Right kidney (tissue), 1 donor: ENCODE measurements at regions not wholly inside any gene's neighbourhood (a gene's known extent, or its start where the extent isn't known, plus 50 kb on each side); places are given as distances from the start of the nearest gene placed in this dataset.

Experiments used
- DNase-seq: peaks from one replicate; pipeline ENCODE4 v3.0.0-alpha.2; 2016

- DNase-seq: no peak
These were observed 267.7 kb upstream of the C1orf87 start for GRCh38 chr1:60341274-60341673.

DNA sequence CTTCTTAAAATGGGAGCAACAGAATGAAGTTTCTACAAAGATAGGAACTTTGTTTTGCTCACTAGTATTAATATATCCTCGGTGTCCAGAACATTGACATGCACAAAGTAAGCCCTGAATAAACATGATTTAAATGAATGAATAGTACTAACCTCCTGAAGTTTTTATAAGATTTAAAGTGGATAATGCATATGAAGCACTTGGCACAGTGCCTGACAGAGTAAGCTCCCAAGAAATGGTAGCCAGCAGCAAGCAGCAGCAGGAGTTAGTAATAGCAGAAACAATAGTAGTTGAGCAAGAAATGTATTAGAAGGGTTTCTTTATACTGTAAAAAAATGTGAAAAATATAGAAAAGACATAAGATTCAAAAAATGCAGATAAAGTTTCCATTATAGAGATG, 258.1 kb upstream of the C1orf87 start:
- DNase-seq: no peak

GRCh38 chr1:60329651-60330050, 256.1 kb upstream of the C1orf87 start:
- DNase-seq: no peak

DNA sequence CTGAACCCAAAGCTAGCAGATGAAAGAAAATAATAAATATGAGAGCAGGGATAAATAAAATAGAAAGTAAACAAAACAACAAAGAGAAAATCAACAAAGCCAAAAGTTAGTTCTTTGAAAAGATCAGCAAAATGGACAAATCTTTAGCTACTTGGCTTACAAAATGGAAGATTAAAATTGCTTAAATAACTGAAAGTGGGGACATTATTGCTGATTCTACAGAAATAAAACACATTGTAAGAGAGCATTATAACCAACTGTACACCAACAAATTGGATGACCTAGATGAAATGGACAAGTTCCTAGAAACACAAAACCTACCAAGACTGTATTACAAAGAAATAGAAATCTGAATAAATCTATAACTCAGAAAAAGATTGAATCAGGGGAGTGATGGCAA, 238.3 kb upstream of the C1orf87 start:
- DNase-seq: no peak

GRCh38 chr1:60299581-60299980, 226.0 kb upstream of the C1orf87 start:
- no peak for DNase-seq

GRCh38 chr1:60298290-60298689, 224.7 kb upstream of the C1orf87 start:
- no peak for DNase-seq

DNA sequence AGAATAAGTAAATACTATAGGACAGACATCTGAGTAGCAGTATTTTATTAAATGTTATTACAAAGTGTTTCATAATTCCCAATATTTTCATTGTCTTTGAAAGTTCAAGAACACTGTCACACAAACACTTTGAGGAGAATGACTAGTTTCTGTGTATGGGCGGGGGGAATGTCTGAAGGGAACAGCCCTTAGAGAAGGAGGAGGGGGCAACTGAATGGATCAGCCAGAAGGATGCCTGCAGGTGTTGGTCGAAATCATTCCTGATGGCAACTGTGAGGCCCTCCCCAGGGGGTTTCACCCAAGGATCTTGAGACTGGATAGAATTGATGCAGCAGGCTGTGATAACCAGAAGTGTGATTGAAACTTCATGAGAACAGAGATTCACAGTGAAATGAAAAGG, 223.2 kb upstream of the C1orf87 start:
- DNase-seq: no peak

- DNase-seq: no peak
These were observed 218.6 kb upstream of the C1orf87 start for GRCh38 chr1:60292140-60292539.

- no peak for DNase-seq
These were observed 216.8 kb upstream of the C1orf87 start for GRCh38 chr1:60290393-60290792.

GRCh38 chr1:60287536-60287935, 214.0 kb upstream of the C1orf87 start:
- DNase-seq: no peak

DNA sequence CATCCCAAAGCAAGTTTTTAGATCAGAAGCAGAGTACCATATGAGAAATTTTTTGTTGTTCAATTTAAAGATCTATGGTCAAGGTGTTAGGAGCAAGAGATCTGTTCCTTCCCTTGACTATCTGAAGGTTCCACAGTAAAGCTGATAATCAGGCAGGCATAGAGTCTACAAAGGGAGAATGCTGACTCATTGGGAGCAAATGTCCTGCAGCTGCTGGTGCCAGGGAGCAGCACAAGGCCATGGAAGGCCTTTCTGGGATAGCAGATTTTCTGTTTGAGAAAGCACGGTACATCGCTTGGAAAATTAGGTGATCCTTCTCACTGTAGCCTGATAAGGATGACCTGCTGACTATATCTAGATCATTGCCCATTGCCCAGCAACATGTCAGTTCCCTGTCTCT, 210.1 kb upstream of the C1orf87 start:
- DNase-seq: no peak

DNA sequence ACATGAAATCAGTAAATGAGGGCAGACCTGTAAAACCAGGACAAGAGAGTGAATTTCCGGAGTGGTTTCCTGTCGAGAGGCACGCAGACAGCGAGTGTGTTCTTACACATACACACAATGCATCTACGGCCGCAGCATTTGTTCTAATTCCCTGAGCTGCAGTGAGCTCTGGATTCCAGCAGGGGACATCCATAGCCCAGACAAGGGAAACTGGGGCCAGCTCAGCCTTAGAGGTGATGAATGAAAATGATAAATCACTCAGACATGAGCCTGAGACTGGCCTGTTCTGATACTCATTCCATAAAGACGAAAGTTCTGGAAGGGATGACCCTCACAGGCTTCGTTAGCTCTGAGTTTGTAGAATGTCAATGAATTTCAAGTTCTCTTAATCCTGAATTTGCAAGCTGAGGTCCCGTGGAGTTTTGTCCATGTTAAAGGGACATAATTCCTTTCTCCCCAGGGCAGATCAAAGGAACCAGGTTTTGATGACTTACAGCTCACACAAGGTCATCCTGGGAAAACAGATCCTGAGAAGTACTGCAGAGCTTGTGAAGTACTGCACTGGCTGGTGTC, 207.9 kb upstream of the C1orf87 start:
- DNase-seq: peak; percentile 51

GRCh38 chr1:60280819-60281218, 207.2 kb upstream of the C1orf87 start:
- DNase-seq: no peak

DNA sequence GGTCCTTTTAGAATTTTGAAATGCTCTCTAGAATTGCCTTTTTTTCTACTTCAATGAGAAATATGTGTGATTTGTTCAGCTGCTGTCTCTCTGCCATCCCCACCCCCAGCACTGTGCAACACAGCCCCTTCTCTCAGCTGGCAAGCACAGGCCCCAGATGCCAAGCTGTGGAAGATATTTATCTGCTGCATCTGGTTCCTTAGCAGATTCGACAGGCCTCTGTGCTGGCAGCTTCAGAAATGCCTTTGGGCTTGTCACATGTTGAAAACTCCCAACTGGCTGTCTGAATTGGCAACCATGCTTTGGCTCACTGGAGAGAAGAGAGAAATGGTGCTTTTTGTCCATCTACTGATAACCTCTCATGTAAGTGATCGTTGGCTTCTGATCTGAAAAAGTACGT, 206.7 kb upstream of the C1orf87 start:
- no peak for DNase-seq

GRCh38 chr1:60279798-60280197, 206.2 kb upstream of the C1orf87 start:
- no peak for DNase-seq

DNA sequence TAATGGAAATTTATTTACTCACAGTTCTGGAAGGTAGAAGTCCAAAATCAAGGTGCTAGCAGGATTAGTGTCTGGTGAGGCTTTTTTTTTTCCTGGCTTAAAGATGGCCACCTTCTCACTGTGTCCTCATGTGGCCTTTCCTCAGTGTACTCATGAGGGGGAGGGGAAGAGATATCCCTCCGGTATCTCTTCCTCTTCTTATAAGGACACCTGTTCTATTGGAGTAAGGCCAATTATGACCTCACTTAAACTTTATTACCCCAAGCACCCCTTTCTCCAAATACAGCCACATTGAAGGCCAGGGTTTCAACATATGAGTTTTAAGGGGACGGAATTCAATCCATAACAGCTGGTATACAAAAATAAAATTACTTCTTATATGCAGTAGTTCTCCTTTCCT, 203.7 kb upstream of the C1orf87 start:
- DNase-seq: no peak

- DNase-seq: no peak
These were observed 201.1 kb upstream of the C1orf87 start for GRCh38 chr1:60274422-60275290.

DNA sequence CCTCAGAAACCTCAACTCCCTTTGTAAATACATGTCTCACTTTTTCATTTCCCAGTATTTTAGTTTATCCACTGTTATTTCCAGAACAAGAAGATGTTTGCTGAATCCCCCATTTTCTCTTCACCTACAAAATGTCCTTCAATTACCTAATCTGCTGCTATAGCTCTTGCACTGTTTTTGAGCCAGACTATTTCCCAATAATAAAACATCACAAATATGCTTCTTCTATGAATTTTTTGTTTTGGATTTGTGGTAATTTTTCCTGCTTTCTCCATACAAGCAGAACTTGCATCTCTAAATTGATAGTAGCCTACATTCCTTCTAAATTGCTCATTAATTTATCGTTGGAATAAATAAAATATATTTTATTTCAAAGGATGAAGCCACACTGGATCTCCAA, 199.6 kb upstream of the C1orf87 start:
- DNase-seq: no peak

DNA sequence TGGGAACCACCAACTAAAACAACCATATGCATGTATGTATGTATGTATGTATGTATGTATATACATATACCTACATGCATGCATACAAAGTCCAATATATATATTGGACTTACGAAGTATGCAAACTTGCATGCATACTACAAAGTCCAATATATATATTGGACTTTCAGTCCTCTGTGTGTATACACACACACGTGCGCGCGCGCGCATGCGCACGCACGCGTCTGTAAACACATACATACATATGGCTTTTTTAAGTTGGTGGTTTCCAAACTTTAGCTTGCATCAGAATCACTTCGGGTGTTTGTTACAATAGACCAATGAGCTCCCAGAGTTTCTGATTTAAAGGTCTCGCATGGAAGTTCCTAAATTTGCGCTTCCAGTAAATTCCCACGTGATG, 197.5 kb upstream of the C1orf87 start:
- DNase-seq: no peak

GRCh38 chr1:60268451-60268850, 194.9 kb upstream of the C1orf87 start:
- DNase-seq: no peak

- no peak for DNase-seq
These were observed 192.3 kb upstream of the C1orf87 start for GRCh38 chr1:60265560-60266535.

DNA sequence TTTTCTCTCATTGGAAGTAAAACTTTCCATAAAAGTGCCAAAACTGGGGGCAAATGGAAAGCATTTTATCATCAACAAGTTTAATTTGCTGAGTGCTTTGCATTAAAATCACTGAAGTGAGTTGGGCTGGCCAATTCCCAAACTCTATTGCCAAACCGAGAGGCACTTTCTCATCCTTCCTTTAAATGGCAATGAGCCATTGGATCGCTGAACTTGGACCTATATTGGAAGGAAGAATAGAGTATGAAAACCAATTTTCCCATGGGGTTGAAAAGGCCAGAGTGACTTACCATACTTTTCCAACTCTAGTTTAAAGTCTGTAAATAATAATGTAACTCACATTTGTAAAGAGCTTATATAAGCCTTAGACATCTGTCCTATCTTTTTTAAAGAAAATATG, 189.1 kb upstream of the C1orf87 start:
- no peak for DNase-seq

DNA sequence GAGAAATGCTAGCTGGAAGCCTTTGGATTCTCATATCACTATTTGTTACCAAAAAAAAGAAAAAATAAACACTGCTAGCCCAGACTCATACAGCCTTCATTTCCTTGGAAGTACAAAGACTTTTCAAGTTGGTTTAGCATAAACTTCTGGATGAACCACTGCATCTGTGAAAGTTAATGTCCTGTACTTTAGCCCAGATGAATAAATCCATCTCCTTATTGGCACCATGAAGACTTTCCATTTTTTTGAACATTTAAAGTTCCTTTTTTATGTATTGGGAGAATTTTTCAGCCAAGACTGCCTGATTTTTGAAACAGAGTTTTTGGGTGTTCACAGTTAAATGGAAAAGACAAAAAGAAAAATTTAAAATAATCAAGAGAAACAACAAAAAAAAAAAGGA, 184.0 kb upstream of the C1orf87 start:
- no peak for DNase-seq
